G401 (cell line): ENCODE measurements at regions not wholly inside any gene's neighbourhood (a gene's known extent, or its start where the extent isn't known, plus 50 kb on each side); places are given as distances from the start of the nearest gene placed in this dataset.

Experiments used
- DNase-seq: peaks from one replicate; pipeline ENCODE4 v3.0.0-alpha.2; 2015; ENCODE audit warnings: low spot score
- in situ Hi-C: cut with HindIII; loops from 2 replicates; pipeline ENCODE4 v1.10.0; 2016; ENCODE audit warnings: low sequenced_read_pairs, mixed read lengths

DNA sequence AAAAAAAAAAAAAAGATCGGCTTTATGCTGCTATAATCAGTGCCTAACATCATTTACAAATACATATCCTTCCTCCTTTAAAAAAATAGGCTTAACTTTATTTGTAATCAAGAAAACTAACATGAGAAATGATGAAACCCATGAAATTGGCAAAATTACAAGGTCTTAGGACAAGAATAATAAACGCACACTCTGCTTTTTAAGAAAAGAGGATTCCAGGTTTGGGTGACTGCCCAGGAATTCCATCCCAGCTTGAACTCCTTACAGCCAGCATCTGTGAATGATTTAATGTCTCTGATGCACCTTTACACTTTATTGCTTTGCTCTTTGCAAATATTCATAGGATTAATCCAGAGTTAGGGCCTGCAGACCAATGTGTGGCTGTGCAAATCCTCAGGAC is 196.0 kb downstream of the CBLN1 start:
- DNase-seq: peak; percentile 10
- in situ Hi-C loops: no loop called here

DNA sequence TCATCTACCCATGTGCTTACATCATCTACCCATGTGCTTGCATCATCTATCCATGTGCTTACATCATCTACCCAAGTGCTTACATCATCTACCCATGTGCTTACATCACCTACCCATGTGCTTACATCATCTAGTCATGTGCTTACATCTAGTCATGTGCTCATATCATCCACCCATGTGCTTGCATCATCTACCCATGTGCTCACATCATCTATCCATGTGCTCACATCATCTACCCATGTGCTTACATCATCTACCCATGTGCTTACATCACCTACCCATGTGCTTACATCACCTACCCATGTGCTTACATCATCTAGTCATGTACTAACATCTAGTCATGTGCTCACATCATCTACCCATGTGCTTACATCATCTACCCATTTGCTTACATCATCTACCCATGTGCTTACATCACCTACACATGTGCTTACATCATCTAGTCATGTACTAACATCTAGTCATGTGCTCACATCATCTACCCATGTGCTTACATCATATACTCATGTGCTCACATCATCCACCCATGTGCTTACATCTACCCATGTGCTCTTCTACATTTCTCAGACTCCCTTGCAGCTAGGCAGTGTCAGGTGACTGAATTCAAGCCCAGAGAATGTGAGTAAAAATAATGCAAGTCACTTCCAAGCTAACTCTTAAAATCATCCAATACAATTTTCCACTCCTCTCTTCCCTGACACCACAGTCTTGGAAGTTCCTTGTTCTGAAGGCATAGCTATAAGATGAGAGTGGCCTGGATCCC is 196.8 kb downstream of the CBLN1 start:
- DNase-seq: no peak
- in situ Hi-C loops: no loop called here

GRCh38 chr16:49081554-49081953 is 200.1 kb downstream of the CBLN1 start:
- in situ Hi-C loops: no loop called here
- no peak for DNase-seq

- no peak for DNase-seq
- in situ Hi-C loops: no loop called here
Observed at GRCh38 chr16:49081086-49081485, 200.6 kb downstream of the CBLN1 start.

- no peak for DNase-seq
- in situ Hi-C loops: no loop called here
Observed at GRCh38 chr16:49078571-49078970, 203.1 kb downstream of the CBLN1 start.

DNA sequence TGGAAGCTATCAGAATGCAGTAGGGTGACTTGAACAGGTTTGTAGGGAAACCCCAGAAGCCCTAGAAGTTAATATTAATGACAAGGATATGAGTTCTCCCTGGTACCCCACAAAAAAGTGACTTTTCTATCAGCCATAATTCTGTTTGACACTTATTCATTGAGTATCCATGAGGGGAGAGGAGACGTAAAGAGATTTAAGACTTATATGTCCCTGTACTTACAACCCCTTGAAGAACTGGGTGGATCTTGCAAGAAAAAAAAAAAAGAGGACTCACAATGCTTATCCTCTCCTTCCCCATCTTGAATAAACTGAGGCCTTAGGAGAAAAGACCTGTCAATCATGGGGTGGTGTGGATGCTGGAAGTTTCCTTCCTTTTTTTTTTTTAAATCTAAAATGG is 203.5 kb downstream of the CBLN1 start:
- DNase-seq: no peak
- in situ Hi-C loops: no loop called here

DNA sequence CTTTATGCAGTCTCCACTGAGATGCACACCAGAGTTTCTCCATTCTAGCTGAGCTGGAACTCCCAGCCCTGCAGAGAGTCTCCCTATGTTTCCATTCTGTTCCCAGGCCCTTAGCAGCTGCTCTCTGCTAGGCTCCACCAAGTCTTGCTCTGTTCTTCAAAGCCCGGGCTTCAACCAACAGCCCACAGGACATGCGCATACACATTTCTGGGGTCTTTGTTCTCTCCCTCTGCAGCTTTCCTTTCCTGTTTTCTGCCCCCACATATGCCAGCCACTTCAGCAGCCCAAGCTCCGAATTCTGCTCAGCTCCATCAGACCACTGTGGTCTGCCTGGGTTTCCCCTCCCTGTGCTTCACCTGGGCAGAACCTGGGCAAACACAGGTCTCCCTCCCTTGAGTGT is 205.9 kb downstream of the CBLN1 start:
- in situ Hi-C loops: no loop called here
- no peak for DNase-seq

- DNase-seq: no peak
- in situ Hi-C loops: no loop called here
Observed at GRCh38 chr16:49068224-49068623, 213.4 kb downstream of the CBLN1 start.

GRCh38 chr16:49067776-49068175 is 213.9 kb downstream of the CBLN1 start:
- in situ Hi-C loops: no loop called here
- DNase-seq: no peak

DNA sequence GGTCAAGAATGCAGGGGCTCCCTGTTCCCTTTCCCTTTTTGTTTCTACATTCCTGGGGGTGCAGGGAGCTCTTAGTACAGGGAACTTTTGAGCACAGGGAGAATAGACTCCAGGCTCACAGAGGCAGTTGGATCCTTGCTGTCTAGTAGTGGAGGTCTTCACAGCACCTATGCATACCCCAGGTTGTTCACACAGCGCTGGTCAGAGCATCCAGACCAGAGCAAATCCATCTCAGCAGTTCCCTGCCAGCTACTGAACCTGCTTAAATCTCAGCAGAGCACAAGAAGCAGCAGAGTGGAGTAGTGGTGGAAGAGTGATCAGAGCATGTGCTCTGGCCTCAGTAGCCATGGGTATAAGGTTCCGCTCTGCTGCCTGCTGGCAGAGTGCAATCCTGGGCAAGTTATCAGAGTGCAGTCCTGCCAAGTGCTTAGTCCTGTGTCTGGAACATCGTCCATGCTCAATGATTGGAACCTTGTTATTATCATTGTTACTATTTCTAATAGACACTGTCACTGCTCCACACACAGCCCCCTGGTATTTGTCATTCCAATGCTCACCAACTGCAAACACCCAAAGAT is 220.4 kb downstream of the CBLN1 start:
- in situ Hi-C loops: no loop called here
- DNase-seq: peak; percentile 39

DNA sequence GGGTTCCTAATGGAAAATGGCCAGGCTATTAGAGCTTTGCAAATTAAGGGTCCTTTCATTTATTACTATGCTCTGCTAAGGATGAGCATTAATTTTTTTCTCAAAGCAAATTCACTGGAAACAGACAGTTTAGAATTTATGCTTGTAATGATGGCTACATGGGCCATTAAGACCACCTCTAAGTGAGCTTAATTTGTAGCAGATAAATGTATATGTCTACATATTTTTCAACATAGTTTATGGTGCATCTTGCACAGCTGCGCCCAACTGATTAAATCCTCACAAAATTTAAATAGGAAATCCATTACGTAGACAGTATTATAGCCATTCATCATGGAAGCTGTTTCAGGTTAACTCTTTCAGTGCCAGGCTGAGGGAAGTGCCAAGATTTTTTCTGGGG is 220.9 kb downstream of the CBLN1 start:
- DNase-seq: no peak
- in situ Hi-C loops: no loop called here

DNA sequence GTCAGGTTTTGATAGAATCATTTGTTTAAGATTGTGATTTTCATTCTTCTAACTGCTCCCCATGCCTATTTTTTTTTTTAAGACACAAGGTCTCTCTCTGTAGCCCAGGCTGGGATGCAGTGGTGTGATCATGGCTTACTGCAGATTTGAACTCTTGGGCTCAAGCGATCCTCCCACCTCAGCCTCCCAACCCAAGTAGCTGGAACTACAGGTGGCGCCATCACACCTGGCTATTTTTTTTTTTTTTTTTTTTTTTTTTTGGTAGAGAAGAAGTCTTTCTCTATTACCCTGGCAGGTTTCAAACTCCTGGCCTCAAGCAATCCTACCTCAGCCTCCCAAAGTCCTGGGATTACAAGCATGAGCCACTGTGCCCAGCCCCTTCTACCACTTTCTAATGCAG is 223.3 kb downstream of the CBLN1 start:
- in situ Hi-C loops: no loop called here
- no peak for DNase-seq

DNA sequence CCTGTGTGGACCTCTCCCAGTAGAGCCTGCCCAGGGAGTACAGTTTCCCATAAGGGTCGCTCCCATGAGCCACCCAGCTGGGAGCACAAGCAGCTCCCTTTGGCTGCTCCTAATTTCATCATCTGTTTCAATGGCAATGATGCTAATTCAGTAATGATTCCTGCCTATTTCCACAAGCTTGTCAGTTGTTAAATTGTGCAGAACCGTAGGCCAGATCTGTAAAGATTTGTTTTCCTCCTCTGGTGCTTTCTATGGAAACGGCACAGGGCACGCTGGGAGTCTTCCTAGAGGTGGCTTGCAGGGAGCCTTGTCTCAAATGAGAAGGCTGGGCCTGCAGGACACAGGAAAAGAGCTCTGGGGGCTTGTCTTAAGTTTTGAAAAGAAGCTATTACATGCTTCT is 223.7 kb downstream of the CBLN1 start:
- DNase-seq: no peak
- in situ Hi-C loops: no loop called here

GRCh38 chr16:49057391-49057790 is 224.2 kb downstream of the CBLN1 start:
- DNase-seq: no peak
- in situ Hi-C loops: no loop called here

DNA sequence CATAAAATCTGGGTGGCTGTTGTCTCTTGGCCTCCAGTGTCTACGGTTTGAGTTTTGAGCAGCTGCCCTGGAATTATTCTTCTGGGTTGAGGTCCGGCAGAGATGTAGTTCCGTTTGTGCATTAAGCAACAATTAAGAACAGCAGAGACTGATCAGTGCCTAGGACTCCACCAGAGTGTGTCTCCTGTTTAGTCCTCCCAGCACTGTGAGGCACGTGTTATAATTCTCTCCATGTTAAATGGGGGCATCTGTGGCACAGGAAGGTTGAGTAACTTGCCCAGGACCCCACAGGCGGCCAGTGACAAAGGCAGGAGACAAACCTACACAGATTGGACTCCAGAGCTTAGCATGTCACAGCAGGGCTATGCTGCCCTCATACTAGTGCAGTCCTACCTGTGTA is 225.1 kb downstream of the CBLN1 start:
- DNase-seq: no peak
- in situ Hi-C loops: no loop called here

GRCh38 chr16:49055824-49056545 is 225.7 kb downstream of the CBLN1 start:
- DNase-seq: peak; percentile 15
- in situ Hi-C loops: no loop called here

DNA sequence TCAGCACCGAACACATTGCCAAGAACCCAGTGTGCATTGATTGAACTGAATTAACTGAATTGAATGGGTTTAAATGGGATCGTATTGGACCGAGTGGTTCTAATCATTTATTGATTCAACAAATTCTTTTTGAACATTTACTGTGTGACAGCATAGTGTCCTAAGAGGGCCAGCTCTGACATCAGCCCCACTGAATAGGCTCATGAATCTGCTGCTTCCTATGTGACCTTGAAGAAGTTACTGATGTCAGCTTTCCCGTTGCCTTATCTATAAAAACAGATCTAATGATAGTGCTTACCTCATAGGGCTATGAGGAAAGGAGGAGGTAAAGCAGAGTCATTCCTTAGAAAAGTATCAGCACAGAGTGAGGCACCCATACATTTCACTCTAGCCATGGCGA is 226.3 kb downstream of the CBLN1 start:
- in situ Hi-C loops: no loop called here
- DNase-seq: no peak

DNA sequence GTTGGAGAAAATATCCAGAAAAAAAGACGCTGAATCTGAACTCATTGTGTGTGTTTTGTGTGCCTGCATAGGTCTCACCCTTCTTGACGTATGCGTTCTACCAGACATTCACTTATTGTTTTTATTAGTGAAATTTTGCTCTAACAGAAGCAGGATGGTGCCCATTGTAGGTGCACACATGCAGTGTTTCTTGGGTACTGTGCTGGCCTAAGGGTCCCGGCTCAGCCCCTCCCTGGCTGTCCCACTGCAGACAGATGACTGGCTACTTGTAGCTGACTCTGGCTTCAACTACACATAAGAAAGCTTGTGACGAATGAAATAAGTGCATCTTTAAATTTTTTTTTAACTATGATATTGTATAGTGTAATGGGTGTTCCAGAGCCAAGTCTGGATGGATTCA is 227.0 kb downstream of the CBLN1 start:
- in situ Hi-C loops: no loop called here
- DNase-seq: no peak

DNA sequence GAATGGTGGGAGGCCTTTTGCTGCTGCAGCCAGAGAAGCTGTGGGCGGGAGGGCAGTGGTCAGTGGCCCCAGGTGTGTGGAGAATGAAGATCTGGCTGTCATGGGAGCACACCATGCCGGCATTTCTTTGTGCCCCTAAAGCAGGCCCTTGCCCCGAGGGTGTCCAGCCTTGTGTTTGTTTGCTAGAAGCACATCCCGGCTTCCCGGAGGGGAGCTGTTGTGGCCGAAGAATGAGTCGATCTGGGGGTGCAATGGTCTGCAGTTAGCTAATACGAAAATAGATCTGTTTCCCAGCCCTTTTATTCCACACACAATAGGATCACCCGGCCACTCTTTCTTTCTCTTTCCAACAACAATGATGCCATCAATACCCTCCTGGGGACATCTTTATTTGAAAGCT is 228.8 kb downstream of the CBLN1 start:
- in situ Hi-C loops: no loop called here
- DNase-seq: no peak

GRCh38 chr16:49051576-49051975 is 230.1 kb downstream of the CBLN1 start:
- no peak for DNase-seq
- in situ Hi-C loops: no loop called here

- DNase-seq: no peak
- in situ Hi-C loops: no loop called here
Observed at GRCh38 chr16:49050607-49051006, 231.0 kb downstream of the CBLN1 start.
